Chondrocyte (in vitro differentiated cells): ENCODE measurements at regions not wholly inside any gene's neighbourhood (a gene's known extent, or its start where the extent isn't known, plus 50 kb on each side); places are given as distances from the start of the nearest gene placed in this dataset.

ENCODE experiments used
- DNase-seq: peaks from one replicate; pipeline ENCODE4 v3.0.0; 2021; ENCODE audit warnings: mixed read lengths, low spot score
- H3K27ac Mint-ChIP-seq: one replicate; pipeline ENCODE4 v1.8.0; 2021; ENCODE audit warnings: mild to moderate bottlenecking, moderate library complexity, mixed read lengths; ENCODE audit not compliant: unreplicated experiment
- H3K27me3 Mint-ChIP-seq: 2 replicates; pipeline ENCODE4 v1.8.0; 2021; ENCODE audit warnings: low read depth, mixed read lengths
- H3K36me3 Mint-ChIP-seq: 2 replicates; pipeline ENCODE4 v1.8.0; 2021; ENCODE audit warnings: low read depth, mixed read lengths
- H3K4me1 Mint-ChIP-seq: 2 replicates; pipeline ENCODE4 v1.8.0; 2021; ENCODE audit warnings: low read depth, mild to moderate bottlenecking, mixed read lengths
- H3K4me3 Mint-ChIP-seq: one replicate; pipeline ENCODE4 v1.8.0; 2021; ENCODE audit warnings: mild to moderate bottlenecking, moderate library complexity, mixed read lengths; ENCODE audit not compliant: unreplicated experiment
- H3K9me3 Mint-ChIP-seq: 2 replicates; pipeline ENCODE4 v1.8.0; 2021; ENCODE audit warnings: low read depth, mixed read lengths
- TF ChIP-seq, protein P1 (sequence below): fragments of 200-600 bp; sonication (generic); IDR thresholded peaks from 2 replicates; pipeline ENCODE4 v1.5.0; 2021; ENCODE audit warnings: antibody characterized with exemption, mild to moderate bottlenecking, moderate library complexity

DNA sequence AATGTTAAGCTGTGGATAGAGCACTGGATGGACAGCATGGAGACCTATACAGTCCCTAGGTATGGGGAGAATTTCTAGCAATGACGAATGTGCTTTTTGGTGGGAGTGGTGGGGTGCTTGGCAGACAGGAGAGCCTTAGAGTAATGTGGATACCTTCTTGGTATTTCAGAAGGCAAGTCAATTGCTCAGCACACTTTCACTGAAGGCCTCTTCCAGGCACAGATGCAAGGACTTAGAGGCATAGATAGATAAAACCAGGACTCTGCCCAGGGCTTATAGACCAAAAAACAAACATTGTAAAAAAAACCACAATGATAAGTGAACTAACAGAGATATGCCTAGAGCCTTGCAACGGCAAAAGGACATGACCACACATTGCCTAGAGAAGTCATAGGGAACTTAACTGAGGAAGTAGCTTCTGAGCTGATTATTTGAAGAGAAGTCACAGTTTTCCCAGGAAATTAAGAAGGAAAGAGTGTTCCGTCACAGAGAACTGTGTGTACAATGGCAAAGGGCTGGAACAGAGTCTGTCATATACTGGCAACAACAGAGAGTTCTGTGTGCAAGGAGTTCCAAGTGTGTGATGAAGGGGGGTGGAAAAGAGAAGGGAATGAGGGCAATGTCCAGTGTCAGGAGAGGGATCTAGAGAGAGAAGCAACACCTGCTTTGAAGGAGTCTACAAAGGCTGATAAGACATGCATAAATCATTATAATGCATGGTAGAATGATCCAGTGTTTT, 65.9 kb upstream of the PICALM start:
- Mint-ChIP-seq H3K27ac (no peak overlapping the region), H3K36me3 (no peaks in the 10 kb centered on the region), H3K9me3 (no peaks in the 10 kb centered on the region), H3K4me1 (peaks cover 22% of the 10 kb centered on the region), H3K27me3 (no peaks in the 10 kb centered on the region), H3K4me3 (no peak overlapping the region)
- TF ChIP-seq, protein P1, sequence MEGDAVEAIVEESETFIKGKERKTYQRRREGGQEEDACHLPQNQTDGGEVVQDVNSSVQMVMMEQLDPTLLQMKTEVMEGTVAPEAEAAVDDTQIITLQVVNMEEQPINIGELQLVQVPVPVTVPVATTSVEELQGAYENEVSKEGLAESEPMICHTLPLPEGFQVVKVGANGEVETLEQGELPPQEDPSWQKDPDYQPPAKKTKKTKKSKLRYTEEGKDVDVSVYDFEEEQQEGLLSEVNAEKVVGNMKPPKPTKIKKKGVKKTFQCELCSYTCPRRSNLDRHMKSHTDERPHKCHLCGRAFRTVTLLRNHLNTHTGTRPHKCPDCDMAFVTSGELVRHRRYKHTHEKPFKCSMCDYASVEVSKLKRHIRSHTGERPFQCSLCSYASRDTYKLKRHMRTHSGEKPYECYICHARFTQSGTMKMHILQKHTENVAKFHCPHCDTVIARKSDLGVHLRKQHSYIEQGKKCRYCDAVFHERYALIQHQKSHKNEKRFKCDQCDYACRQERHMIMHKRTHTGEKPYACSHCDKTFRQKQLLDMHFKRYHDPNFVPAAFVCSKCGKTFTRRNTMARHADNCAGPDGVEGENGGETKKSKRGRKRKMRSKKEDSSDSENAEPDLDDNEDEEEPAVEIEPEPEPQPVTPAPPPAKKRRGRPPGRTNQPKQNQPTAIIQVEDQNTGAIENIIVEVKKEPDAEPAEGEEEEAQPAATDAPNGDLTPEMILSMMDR, result no peak
- DNase-seq, result no peak

GRCh38 chr11:86132667-86133249, 63.9 kb upstream of the PICALM start:
- H3K9me3 Mint-ChIP-seq, result peaks cover 2% of the 10 kb centered on the region
- peaks cover 25% of the 10 kb centered on the region for H3K4me1 Mint-ChIP-seq
- no peaks in the 10 kb centered on the region for H3K27me3 Mint-ChIP-seq
- no peaks in the 10 kb centered on the region for H3K36me3 Mint-ChIP-seq
- TF ChIP-seq, protein P1, result no peak
- H3K4me3 Mint-ChIP-seq, result no peak overlapping the region
- no peak overlapping the region for H3K27ac Mint-ChIP-seq
- DNase-seq, result no peak

DNA sequence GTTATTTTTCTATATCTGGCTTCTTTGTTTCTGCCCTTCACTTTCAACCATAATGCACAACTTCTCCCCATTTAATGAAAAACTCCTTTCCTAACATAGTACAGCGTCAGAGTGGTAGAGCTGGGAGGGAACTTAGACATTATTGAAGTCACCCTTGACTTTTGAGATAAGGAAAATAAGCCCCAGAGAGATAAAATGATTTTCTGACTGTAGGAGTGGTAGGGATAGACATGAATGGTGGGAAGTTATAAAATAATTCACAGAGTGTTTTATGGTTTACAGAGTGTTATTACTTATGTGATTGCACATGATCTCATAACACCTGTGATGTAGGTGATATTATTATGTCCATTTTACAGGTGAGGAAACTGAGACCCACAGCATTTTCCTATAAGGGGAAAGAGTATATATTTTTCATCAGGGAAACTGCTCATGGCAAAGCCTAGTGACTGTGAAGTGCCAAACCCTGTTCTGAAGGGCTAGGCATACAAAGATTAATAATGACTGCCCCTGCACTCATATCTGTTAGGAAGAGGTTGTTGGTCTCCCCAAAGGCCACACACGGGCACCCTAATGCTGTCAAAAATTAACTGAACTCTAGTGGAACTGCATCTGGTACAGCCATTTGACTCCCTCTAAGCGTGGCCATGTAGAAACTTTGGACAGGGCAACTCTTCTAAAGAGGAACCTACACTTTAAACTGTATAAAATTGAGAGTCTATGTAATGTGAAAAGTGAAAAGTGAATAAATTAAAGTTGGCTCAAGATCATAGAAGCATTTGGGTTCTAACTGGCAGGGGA, 61.1 kb upstream of the PICALM start:
- TF ChIP-seq, protein P1, result no peak
- Mint-ChIP-seq H3K9me3 (peaks cover 2% of the 10 kb centered on the region), H3K4me3 (no peak overlapping the region), H3K36me3 (no peaks in the 10 kb centered on the region), H3K27ac (no peak overlapping the region), H3K27me3 (no peaks in the 10 kb centered on the region), H3K4me1 (peaks cover 36% of the 10 kb centered on the region)
- no peak for DNase-seq

DNA sequence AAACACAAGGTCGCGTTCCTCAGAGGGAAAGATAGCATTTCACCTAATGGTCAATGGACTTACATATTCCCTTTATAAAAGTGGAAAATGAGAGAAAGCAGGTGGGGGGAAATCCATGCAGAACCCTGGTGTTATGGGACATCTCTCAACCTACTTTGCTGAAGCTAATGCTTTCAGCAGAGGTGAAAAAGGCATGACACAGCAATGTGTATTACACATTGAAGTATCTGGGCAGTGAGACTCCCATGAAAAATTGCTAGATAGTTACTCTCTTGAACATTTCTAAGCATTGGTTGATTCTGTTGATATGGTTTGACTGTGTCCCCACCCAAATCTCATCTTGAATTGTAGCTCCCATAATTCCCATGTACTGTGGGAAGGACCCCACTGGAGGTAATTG, 60.0 kb upstream of the PICALM start:
- no peak for DNase-seq
- no peak overlapping the region for H3K27ac Mint-ChIP-seq
- peaks cover 44% of the 10 kb centered on the region for H3K4me1 Mint-ChIP-seq
- no peak overlapping the region for H3K4me3 Mint-ChIP-seq
- H3K36me3 Mint-ChIP-seq, result no peaks in the 10 kb centered on the region
- H3K9me3 Mint-ChIP-seq, result peaks cover 2% of the 10 kb centered on the region
- H3K27me3 Mint-ChIP-seq, result no peaks in the 10 kb centered on the region
- TF ChIP-seq, protein P1, result no peak

GRCh38 chr11:86126862-86127261, 58.0 kb upstream of the PICALM start:
- Mint-ChIP-seq H3K27ac (no peak overlapping the region), H3K36me3 (no peaks in the 10 kb centered on the region), H3K4me3 (no peak overlapping the region), H3K9me3 (peaks cover 2% of the 10 kb centered on the region), H3K27me3 (no peaks in the 10 kb centered on the region), H3K4me1 (peaks cover 58% of the 10 kb centered on the region)
- DNase-seq, result no peak
- TF ChIP-seq, protein P1, result no peak
